Mesenchymal stem cell (in vitro differentiated cells and primary cell): ENCODE measurements at regions not wholly inside any gene's neighbourhood (a gene's known extent, or its start where the extent isn't known, plus 50 kb on each side); places are given as distances from the start of the nearest gene placed in this dataset.

Experiments used
- DNase-seq: peaks from one replicate; pipeline ENCODE4 v3.0.0-alpha.2; 2013
- H2AFZ ChIP-seq: one replicate; pipeline ENCODE4 v1.6.1; 2013; ENCODE audit warnings: low read depth, mild to moderate bottlenecking, control low read depth, inconsistent platforms, low read length, moderate library complexity
- H2AK5ac ChIP-seq: 2 replicates; pipeline ENCODE4 v1.6.1; 2013; ENCODE audit warnings: low read length, moderate library complexity, mild to moderate bottlenecking, inconsistent platforms; ENCODE audit not compliant: severe bottlenecking
- H2BK120ac ChIP-seq: one replicate; pipeline ENCODE4 v1.6.1; 2013; ENCODE audit warnings: low read depth, mild to moderate bottlenecking, inconsistent platforms, low read length, moderate library complexity
- H2BK12ac ChIP-seq, 2 experiments: one replicate each; pipeline ENCODE4 v1.6.1; 2013; ENCODE audit warnings: inconsistent platforms in 2 of 2, low read length in 2 of 2, mild to moderate bottlenecking in 2 of 2, moderate library complexity in 2 of 2, control low read depth in 1 of 2
- H2BK15ac ChIP-seq: one replicate; pipeline ENCODE4 v1.6.1; 2013; ENCODE audit warnings: mild to moderate bottlenecking, low read depth, inconsistent platforms; ENCODE audit not compliant: poor library complexity, severe bottlenecking
- H2BK5ac ChIP-seq: 2 replicates; pipeline ENCODE4 v1.6.1; 2013; ENCODE audit warnings: low read depth, mild to moderate bottlenecking, low read length, control low read depth, inconsistent platforms; ENCODE audit not compliant: poor library complexity, severe bottlenecking
- H3K14ac ChIP-seq, 2 experiments: one replicate each; pipeline ENCODE4 v1.6.1; 2013; ENCODE audit warnings: inconsistent platforms in 2 of 2, low read length in 2 of 2, control low read depth in 1 of 2, mild to moderate bottlenecking in 1 of 2, moderate library complexity in 1 of 2
- H3K18ac ChIP-seq, 2 experiments: one replicate each; pipeline ENCODE4 v1.6.1; 2013; ENCODE audit warnings: inconsistent platforms in 2 of 2, low read length in 2 of 2, control low read depth in 1 of 2, low read depth in 1 of 2, mild to moderate bottlenecking in 1 of 2
- H3K23ac ChIP-seq, 2 experiments: one replicate each; pipeline ENCODE4 v1.6.1; 2013; ENCODE audit warnings: inconsistent platforms in 2 of 2, low read length in 2 of 2, mild to moderate bottlenecking in 2 of 2, moderate library complexity in 2 of 2, control low read depth in 1 of 2
- H3K27ac ChIP-seq: 2 replicates; pipeline ENCODE4 v1.5.1; 2013; ENCODE audit warnings: mild to moderate bottlenecking, moderate library complexity, low read length, control low read depth, inconsistent platforms; ENCODE audit not compliant: poor library complexity, severe bottlenecking
- H3K27me3 ChIP-seq, 2 experiments: 2 replicates each; pipeline versions ENCODE4 v1.6.1 to v1.7.0; 2013; ENCODE audit warnings: low read length in 2 of 2, mild to moderate bottlenecking in 2 of 2, moderate library complexity in 2 of 2, control low read depth in 1 of 2, inconsistent platforms in 1 of 2; ENCODE audit not compliant: control insufficient read depth in 1 of 2, insufficient read depth in 1 of 2
- H3K36me3 ChIP-seq, 2 experiments: 2 replicates each; pipeline versions ENCODE4 v1.6.1 to v1.7.0; 2013; ENCODE audit warnings: low read length in 2 of 2, control low read depth in 1 of 2, inconsistent platforms in 1 of 2, low read depth in 1 of 2, mild to moderate bottlenecking in 1 of 2; ENCODE audit not compliant: insufficient read depth in 2 of 2, control insufficient read depth in 1 of 2
- H3K4ac ChIP-seq, 2 experiments: one replicate each; pipeline ENCODE4 v1.6.1; 2013; ENCODE audit warnings: inconsistent platforms in 2 of 2, low read length in 2 of 2, mild to moderate bottlenecking in 2 of 2, moderate library complexity in 2 of 2, control low read depth in 1 of 2, low read depth in 1 of 2
- H3K4me1 ChIP-seq: 2 replicates; pipeline ENCODE4 v1.6.1; 2013; ENCODE audit warnings: low read depth, low read length, control low read depth; ENCODE audit not compliant: control insufficient read depth, insufficient read depth
- H3K4me2 ChIP-seq: 2 replicates; pipeline ENCODE4 v1.6.1; 2013; ENCODE audit warnings: low read length, mild to moderate bottlenecking, inconsistent platforms; ENCODE audit not compliant: poor library complexity, severe bottlenecking
- H3K4me3 ChIP-seq, 2 experiments: 2 replicates each; pipeline versions ENCODE4 v1.5.1 to v1.7.0; 2013; ENCODE audit warnings: low read length in 2 of 2, mild to moderate bottlenecking in 2 of 2, control low read depth in 1 of 2, low read depth in 1 of 2; ENCODE audit not compliant: insufficient read depth in 1 of 2
- H3K79me1 ChIP-seq: replicated peaks from 2 replicates; pipeline ENCODE4 v1.6.1; 2013; ENCODE audit warnings: mild to moderate bottlenecking, control low read depth, low read length, inconsistent platforms; ENCODE audit not compliant: poor library complexity, severe bottlenecking
- H3K9ac ChIP-seq: 2 replicates; pipeline ENCODE4 v1.7.0; 2013; ENCODE audit warnings: mild to moderate bottlenecking, low read length, moderate library complexity
- H3K9me3 ChIP-seq: 2 replicates; pipeline ENCODE4 v1.7.0; 2013; ENCODE audit warnings: mild to moderate bottlenecking, low read length; ENCODE audit not compliant: control insufficient read depth
- H4K8ac ChIP-seq: one replicate; pipeline ENCODE4 v1.6.1; 2013; ENCODE audit warnings: inconsistent platforms, mild to moderate bottlenecking, low read length, moderate library complexity
- H4K91ac ChIP-seq: one replicate; pipeline ENCODE4 v1.6.1; 2013; ENCODE audit warnings: mild to moderate bottlenecking, low read length, inconsistent platforms
- WGBS: methylation state at CpG from one replicate; pipeline ENCODE4 v1.1.7; 2013; ENCODE audit warnings: mixed read lengths; 5-methylcytosine and 5-hydroxymethylcytosine counted together

GRCh38 chr3:168722091-168722490 lies 626.4 kb upstream of the GOLIM4 start:
- no peak overlapping the region for H3K9ac ChIP-seq
- no peak overlapping the region for H2BK15ac ChIP-seq
- H3K14ac ChIP-seq = no peak overlapping the region
- no peak overlapping the region for H3K4me2 ChIP-seq
- no peak overlapping the region for H3K27ac ChIP-seq
- H3K4ac ChIP-seq = no peak overlapping the region
- no peak overlapping the region for H2BK12ac ChIP-seq
- H2BK120ac ChIP-seq = no peak overlapping the region
- no peaks in the 10 kb centered on the region for H3K79me1 ChIP-seq
- no peaks in the 10 kb centered on the region for H3K36me3 ChIP-seq
- H3K9me3 ChIP-seq = no peaks in the 10 kb centered on the region
- H2BK5ac ChIP-seq = no peak overlapping the region
- H4K91ac ChIP-seq = no peak overlapping the region
- no peaks in the 10 kb centered on the region for H3K4me1 ChIP-seq
- no peak overlapping the region for H2AK5ac ChIP-seq
- no peak for DNase-seq
- H3K27me3 ChIP-seq = no peaks in the 10 kb centered on the region
- no peak overlapping the region for H2AFZ ChIP-seq
- H3K23ac ChIP-seq = no peak overlapping the region
- H3K18ac ChIP-seq = no peak overlapping the region
- H4K8ac ChIP-seq = no peak overlapping the region
- no peak overlapping the region for H3K4me3 ChIP-seq

DNA sequence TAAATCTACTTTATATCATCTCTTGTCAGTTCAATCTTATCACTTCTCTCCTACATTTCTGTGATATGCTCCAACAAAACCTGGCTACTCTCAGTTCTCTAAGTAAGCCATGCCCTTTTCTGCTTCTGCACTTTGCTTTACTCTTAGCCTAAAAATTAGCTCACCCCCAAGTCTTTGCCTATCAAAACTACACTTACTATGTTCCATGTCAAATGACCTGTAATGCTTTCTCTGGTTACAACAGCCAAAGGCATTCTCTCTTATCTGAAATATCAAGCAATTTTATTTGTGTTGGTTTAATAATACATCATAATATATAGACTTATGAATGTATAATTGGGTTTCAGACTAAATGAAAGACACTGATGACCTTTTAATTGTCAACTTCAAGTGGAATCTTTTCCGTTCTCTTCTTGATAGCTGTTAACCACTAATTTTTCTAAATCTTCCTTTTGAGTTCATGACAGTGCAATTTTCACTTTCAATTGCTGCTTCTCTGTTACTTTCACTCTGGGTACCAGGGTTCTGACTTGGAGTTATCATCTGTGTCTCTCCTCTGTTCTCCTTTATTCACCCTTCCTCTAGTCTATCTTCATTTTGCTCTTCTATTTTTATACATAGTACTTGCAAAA lies 619.0 kb upstream of the GOLIM4 start:
- Histone ChIP-seq H2BK5ac (no peak overlapping the region), H3K23ac (no peak overlapping the region), H3K27ac (no peak overlapping the region), H3K79me1 (no peaks in the 10 kb centered on the region), H3K4me2 (no peak overlapping the region), H3K9ac (no peak overlapping the region), H2AFZ (no peak overlapping the region), H3K9me3 (no peaks in the 10 kb centered on the region), H4K91ac (no peak overlapping the region), H2BK12ac (no peak overlapping the region), H3K27me3 (no peaks in the 10 kb centered on the region), H2BK15ac (no peak overlapping the region), H3K18ac (no peak overlapping the region), H3K4ac (no peak overlapping the region), H3K4me3 (no peak overlapping the region), H2BK120ac (no peak overlapping the region), H4K8ac (no peak overlapping the region), H3K14ac (no peak overlapping the region), H3K36me3 (no peaks in the 10 kb centered on the region), H3K4me1 (no peaks in the 10 kb centered on the region), H2AK5ac (no peak overlapping the region)
- DNase-seq = no peak
- 88% methylated on average over 1 of the region's 1 CpG for WGBS

- H2AFZ ChIP-seq = no peak overlapping the region
- 78% methylated on average over 9 of the region's 9 CpGs for WGBS
- H3K9ac ChIP-seq = no peak overlapping the region
- H4K8ac ChIP-seq = no peak overlapping the region
- no peaks in the 10 kb centered on the region for H3K79me1 ChIP-seq
- H3K18ac ChIP-seq = no peak overlapping the region
- no peak overlapping the region for H2AK5ac ChIP-seq
- no peaks in the 10 kb centered on the region for H3K9me3 ChIP-seq
- H3K4me1 ChIP-seq = no peaks in the 10 kb centered on the region
- no peak overlapping the region for H2BK120ac ChIP-seq
- no peak overlapping the region for H3K4ac ChIP-seq
- DNase-seq = no peak
- no peak overlapping the region for H3K4me3 ChIP-seq
- no peaks in the 10 kb centered on the region for H3K36me3 ChIP-seq
- no peak overlapping the region for H3K14ac ChIP-seq
- no peak overlapping the region for H2BK5ac ChIP-seq
- H4K91ac ChIP-seq = no peak overlapping the region
- H3K4me2 ChIP-seq = no peak overlapping the region
- no peak overlapping the region for H2BK15ac ChIP-seq
- no peaks in the 10 kb centered on the region for H3K27me3 ChIP-seq
- H3K23ac ChIP-seq = no peak overlapping the region
- no peak overlapping the region for H3K27ac ChIP-seq
- H2BK12ac ChIP-seq = no peak overlapping the region
Measured at GRCh38 chr3:168709073-168709472, 613.3 kb upstream of the GOLIM4 start.

GRCh38 chr3:168707900-168708299 lies 612.2 kb upstream of the GOLIM4 start:
- no peaks in the 10 kb centered on the region for H3K9me3 ChIP-seq

More at GRCh38 chr3:168707900-168708299, 612.2 kb upstream of the GOLIM4 start:
- Histone ChIP-seq H2BK120ac (no peak overlapping the region), H3K4me3 (no peak overlapping the region), H3K23ac (no peak overlapping the region), H3K4me1 (no peaks in the 10 kb centered on the region), H3K4me2 (no peak overlapping the region), H3K27ac (no peak overlapping the region), H3K79me1 (no peaks in the 10 kb centered on the region), H2BK15ac (no peak overlapping the region), H2AK5ac (no peak overlapping the region), H4K8ac (no peak overlapping the region), H3K9ac (no peak overlapping the region), H4K91ac (no peak overlapping the region), H3K14ac (no peak overlapping the region), H3K4ac (no peak overlapping the region), H3K36me3 (no peaks in the 10 kb centered on the region), H2BK12ac (no peak overlapping the region), H2AFZ (no peak overlapping the region), H2BK5ac (no peak overlapping the region), H3K18ac (no peak overlapping the region), H3K27me3 (no peaks in the 10 kb centered on the region)
- DNase-seq = no peak
- WGBS = 89% methylated on average over 2 of the region's 2 CpGs
